SH-SY5Y (cell line): ENCODE measurements at regions not wholly inside any gene's neighbourhood (a gene's known extent, or its start where the extent isn't known, plus 50 kb on each side); places are given as distances from the start of the nearest gene placed in this dataset.

ENCODE experiments used
- GATA2 ChIP-seq: IDR thresholded peaks from 2 replicates; pipeline ENCODE4 v1.6.1; 2011; ENCODE audit warnings: mild to moderate bottlenecking, low read depth, low read length
- GATA3 ChIP-seq: IDR thresholded peaks from 2 replicates; pipeline ENCODE4 v1.6.1; 2011; ENCODE audit warnings: low read depth, mild to moderate bottlenecking, low read length, moderate library complexity

- TF ChIP-seq GATA2: no peak
- no peak for TF ChIP-seq GATA3
These were observed 70.3 kb upstream of the JAK1 start for GRCh38 chr1:65036570-65037051.
